Hepatocyte (in vitro differentiated cells): ENCODE measurements at regions not wholly inside any gene's neighbourhood (a gene's known extent, or its start where the extent isn't known, plus 50 kb on each side); places are given as distances from the start of the nearest gene placed in this dataset.

Experiments used
- DNase-seq: peaks from one replicate; pipeline ENCODE4 v3.0.0-alpha.2; 2016; ENCODE audit warnings: low spot score
- H2AFZ ChIP-seq: fragments of 200-600 bp; sonication (generic); 2 replicates; pipeline ENCODE4 v1.6.0; 2016; ENCODE audit warnings: antibody characterized with exemption, mild to moderate bottlenecking
- H3K27ac ChIP-seq: fragments of 200-600 bp; sonication (generic); 2 replicates; pipeline ENCODE4 v1.5.1; 2016; ENCODE audit warnings: mild to moderate bottlenecking
- H3K27me3 ChIP-seq: fragments of 200-600 bp; sonication (generic); 2 replicates; pipeline ENCODE4 v1.6.1; 2016
- H3K36me3 ChIP-seq: fragments of 200-600 bp; sonication (generic); replicated peaks from 2 replicates; pipeline ENCODE4 v1.5.1; 2016; ENCODE audit warnings: low read depth; ENCODE audit not compliant: insufficient read depth
- H3K4me1 ChIP-seq: fragments of 200-600 bp; sonication (generic); 2 replicates; pipeline ENCODE4 v1.5.1; 2016; ENCODE audit warnings: mild to moderate bottlenecking, moderate library complexity; ENCODE audit not compliant: insufficient read depth
- H3K4me2 ChIP-seq: fragments of 200-600 bp; sonication (generic); 2 replicates; pipeline ENCODE4 v1.6.0; 2016
- H3K4me3 ChIP-seq: fragments of 200-600 bp; sonication (generic); 2 replicates; pipeline ENCODE4 v1.5.1; 2016; ENCODE audit warnings: mild to moderate bottlenecking
- H3K79me2 ChIP-seq: fragments of 200-600 bp; sonication (generic); 2 replicates; pipeline ENCODE4 v1.6.0; 2017; ENCODE audit warnings: mild to moderate bottlenecking
- H3K9me2 ChIP-seq: fragments of 200-600 bp; sonication (generic); replicated peaks from 2 replicates; pipeline ENCODE4 v1.6.0; 2017; ENCODE audit warnings: mild to moderate bottlenecking; ENCODE audit not compliant: insufficient read depth
- H3K9me3 ChIP-seq: fragments of 200-600 bp; sonication (generic); 2 replicates; pipeline ENCODE4 v1.5.1; 2016; ENCODE audit warnings: low read depth, mild to moderate bottlenecking
- H4K20me1 ChIP-seq: fragments of 200-600 bp; sonication (generic); 2 replicates; pipeline ENCODE4 v1.6.0; 2016; ENCODE audit warnings: mild to moderate bottlenecking; ENCODE audit not compliant: insufficient read depth, poor library complexity, severe bottlenecking
- EZH2 ChIP-seq: fragments of 200-600 bp; sonication (generic); IDR thresholded peaks from 2 replicates; pipeline ENCODE4 v1.6.1; 2016; ENCODE audit warnings: antibody characterized with exemption, mild to moderate bottlenecking, borderline replicate concordance
- EZH2phosphoT487 ChIP-seq: fragments of 200-600 bp; sonication (generic); IDR thresholded peaks from one replicate; pipeline ENCODE4 v1.6.1; 2018; ENCODE audit warnings: antibody characterized with exemption, mild to moderate bottlenecking, low read depth, moderate library complexity; ENCODE audit not compliant: unreplicated experiment, severe bottlenecking
- WGBS: methylation state at CpG from one replicate; pipeline ENCODE4 v1.1.6; 2016; ENCODE audit warnings: low lambda C conversion rate; ENCODE audit errors: missing lambda C conversion rate; 5-methylcytosine and 5-hydroxymethylcytosine counted together
- TF ChIP-seq, protein P1 (sequence below): fragments of 200-600 bp; sonication (generic); IDR thresholded peaks from 2 replicates; pipeline ENCODE4 v1.5.1; 2016; ENCODE audit warnings: antibody characterized with exemption, mild to moderate bottlenecking; ENCODE audit not compliant: poor library complexity

DNA sequence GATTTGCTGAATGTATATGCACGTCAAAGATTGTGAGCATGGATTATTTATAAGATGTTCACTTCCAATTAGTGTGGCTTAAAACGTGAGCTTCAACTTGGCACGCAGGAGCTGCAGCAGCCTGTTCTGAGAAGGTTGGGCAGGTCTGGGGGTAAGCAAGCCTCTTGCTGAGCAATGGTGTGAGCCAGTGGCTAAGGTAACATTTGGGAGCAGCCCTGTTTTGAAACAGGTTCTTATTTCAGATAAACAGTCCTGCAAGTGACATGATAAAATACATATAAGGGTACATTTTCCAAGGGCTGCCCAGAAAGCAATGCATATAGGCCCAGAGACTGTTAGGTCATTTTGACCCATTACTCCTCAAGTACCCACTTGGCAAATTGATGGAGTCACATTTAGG, 415.3 kb downstream of the ZNF521 start:
- no peaks in the 10 kb centered on the region for H3K9me2 ChIP-seq
- no peaks in the 10 kb centered on the region for H4K20me1 ChIP-seq
- H3K4me1 ChIP-seq: no peaks in the 10 kb centered on the region
- peaks cover 11% of the 10 kb centered on the region for H3K27me3 ChIP-seq
- H3K9me3 ChIP-seq: no peaks in the 10 kb centered on the region
- TF ChIP-seq, protein P1, sequence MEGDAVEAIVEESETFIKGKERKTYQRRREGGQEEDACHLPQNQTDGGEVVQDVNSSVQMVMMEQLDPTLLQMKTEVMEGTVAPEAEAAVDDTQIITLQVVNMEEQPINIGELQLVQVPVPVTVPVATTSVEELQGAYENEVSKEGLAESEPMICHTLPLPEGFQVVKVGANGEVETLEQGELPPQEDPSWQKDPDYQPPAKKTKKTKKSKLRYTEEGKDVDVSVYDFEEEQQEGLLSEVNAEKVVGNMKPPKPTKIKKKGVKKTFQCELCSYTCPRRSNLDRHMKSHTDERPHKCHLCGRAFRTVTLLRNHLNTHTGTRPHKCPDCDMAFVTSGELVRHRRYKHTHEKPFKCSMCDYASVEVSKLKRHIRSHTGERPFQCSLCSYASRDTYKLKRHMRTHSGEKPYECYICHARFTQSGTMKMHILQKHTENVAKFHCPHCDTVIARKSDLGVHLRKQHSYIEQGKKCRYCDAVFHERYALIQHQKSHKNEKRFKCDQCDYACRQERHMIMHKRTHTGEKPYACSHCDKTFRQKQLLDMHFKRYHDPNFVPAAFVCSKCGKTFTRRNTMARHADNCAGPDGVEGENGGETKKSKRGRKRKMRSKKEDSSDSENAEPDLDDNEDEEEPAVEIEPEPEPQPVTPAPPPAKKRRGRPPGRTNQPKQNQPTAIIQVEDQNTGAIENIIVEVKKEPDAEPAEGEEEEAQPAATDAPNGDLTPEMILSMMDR: no peak
- TF ChIP-seq EZH2: no peak
- TF ChIP-seq EZH2phosphoT487: no peak
- no peak for DNase-seq
- 86% methylated on average over 3 of the region's 3 CpGs for WGBS
- no peak overlapping the region for H3K4me2 ChIP-seq
- no peak overlapping the region for H3K4me3 ChIP-seq
- no peak overlapping the region for H3K27ac ChIP-seq
- no peaks in the 10 kb centered on the region for H3K36me3 ChIP-seq
- H3K79me2 ChIP-seq: no peaks in the 10 kb centered on the region
- H2AFZ ChIP-seq: no peak overlapping the region

DNA sequence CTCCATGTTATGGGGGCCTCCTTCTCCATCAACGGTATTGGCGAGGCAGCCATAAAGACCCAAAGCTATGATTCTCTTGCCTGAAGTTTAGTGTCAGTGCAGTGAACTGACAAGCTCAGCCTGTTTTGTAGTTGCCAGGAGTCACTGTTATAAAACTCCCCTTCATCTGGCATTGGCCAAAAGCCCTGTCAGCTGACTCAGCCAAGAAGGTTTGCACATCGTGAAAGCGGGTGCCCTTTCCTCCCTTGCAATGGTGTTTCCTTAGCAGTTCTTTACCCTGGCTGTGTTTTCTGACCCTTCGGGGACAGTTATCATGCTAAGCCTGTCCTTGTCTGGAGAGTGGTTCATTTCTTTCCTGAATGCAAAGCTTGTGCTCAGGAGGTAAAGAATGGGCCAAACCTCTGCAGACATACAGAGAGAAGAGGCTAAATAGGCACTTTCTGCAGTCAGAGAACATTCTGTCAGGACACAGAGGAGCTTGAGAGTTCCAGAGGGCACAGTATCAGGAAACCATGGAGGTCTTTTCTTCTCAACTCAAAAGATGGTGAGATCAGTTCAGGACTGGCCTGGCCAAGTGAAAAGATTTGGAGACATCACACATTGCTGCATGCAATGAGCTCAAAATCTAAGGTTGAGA, 414.2 kb downstream of the ZNF521 start:
- WGBS: 82% methylated on average over 5 of the region's 5 CpGs
- no peaks in the 10 kb centered on the region for H3K36me3 ChIP-seq
- no peak overlapping the region for H2AFZ ChIP-seq
- no peak overlapping the region for H3K27ac ChIP-seq
- no peak overlapping the region for H3K4me3 ChIP-seq
- DNase-seq: no peak
- no peaks in the 10 kb centered on the region for H3K79me2 ChIP-seq
- no peaks in the 10 kb centered on the region for H4K20me1 ChIP-seq
- peaks cover 11% of the 10 kb centered on the region for H3K27me3 ChIP-seq
- H3K9me2 ChIP-seq: no peaks in the 10 kb centered on the region
- no peak for TF ChIP-seq EZH2phosphoT487
- TF ChIP-seq, protein P1: no peak
- TF ChIP-seq EZH2: no peak
- H3K4me1 ChIP-seq: no peaks in the 10 kb centered on the region
- no peaks in the 10 kb centered on the region for H3K9me3 ChIP-seq
- no peak overlapping the region for H3K4me2 ChIP-seq

DNA sequence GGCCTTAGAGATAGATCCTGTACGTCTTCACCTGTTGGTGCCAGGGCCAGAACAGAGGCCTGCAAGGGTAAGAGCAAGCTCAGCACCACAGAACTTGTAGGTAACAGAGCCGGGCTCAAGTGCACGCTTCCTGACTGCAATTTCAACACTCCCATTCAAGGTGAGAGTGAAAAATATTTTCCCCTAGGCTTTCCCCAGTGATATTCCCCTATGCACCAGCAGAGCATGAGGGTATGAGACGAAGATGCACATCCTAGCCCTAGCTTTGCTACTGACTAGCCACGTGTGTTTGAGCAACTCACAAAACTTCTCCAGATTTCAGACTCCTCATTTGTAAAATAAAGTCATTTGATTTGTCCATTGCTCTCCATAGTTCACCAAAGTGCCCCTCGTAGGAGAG, 411.6 kb downstream of the ZNF521 start:
- Histone ChIP-seq H3K27ac (no peak overlapping the region), H3K36me3 (no peaks in the 10 kb centered on the region), H3K79me2 (no peaks in the 10 kb centered on the region), H4K20me1 (no peaks in the 10 kb centered on the region), H2AFZ (no peak overlapping the region), H3K4me1 (no peaks in the 10 kb centered on the region), H3K4me3 (no peak overlapping the region), H3K9me3 (no peaks in the 10 kb centered on the region), H3K4me2 (no peak overlapping the region), H3K9me2 (no peaks in the 10 kb centered on the region), H3K27me3 (peaks cover 11% of the 10 kb centered on the region)
- no peak for DNase-seq
- TF ChIP-seq EZH2phosphoT487 (no peak), EZH2 (no peak)
- TF ChIP-seq, protein P1: no peak
- 94% methylated on average over 6 of the region's 6 CpGs for WGBS
